Activated CD4-positive, alpha-beta T cell treated with anti-CD3 and anti-CD28 coated beads, Interleukin-2, amount 10 ng/mL, durations not matched to agents 7 days and 5 days (primary cell): ENCODE measurements at regions not wholly inside any gene's neighbourhood (a gene's known extent, or its start where the extent isn't known, plus 50 kb on each side); places are given as distances from the start of the nearest gene placed in this dataset.

Experiments
- CTCF ChIA-PET: fragments of 350-600 bp; sonication (Branson Sonifier 250); formaldehyde crosslinking; loops from one replicate; lab custom pipeline; 2021; ENCODE audit warnings: antibody characterized with exemption; lab: Charles Lee
- POLR2A ChIA-PET: fragments of 350-600 bp; sonication (Branson Sonifier 250); formaldehyde crosslinking; loops from one replicate; lab custom pipeline; 2021; ENCODE audit warnings: antibody characterized with exemption; lab: Charles Lee
- DNase-seq: peaks from one replicate; pipeline ENCODE4 v3.0.0-alpha.2; 2020
- H3K27ac Mint-ChIP-seq: one replicate; pipeline ENCODE4 v1.8.0; 2021; ENCODE audit warnings: mild to moderate bottlenecking, moderate library complexity, mixed read lengths
- H3K27me3 Mint-ChIP-seq: one replicate; pipeline ENCODE4 v1.8.0; 2021; ENCODE audit warnings: mixed read lengths
- H3K36me3 Mint-ChIP-seq: one replicate; pipeline ENCODE4 v1.8.0; 2021; ENCODE audit warnings: low read depth, mixed read lengths
- H3K4me1 Mint-ChIP-seq: one replicate; pipeline ENCODE4 v1.8.0; 2021; ENCODE audit warnings: mixed read lengths
- H3K4me3 Mint-ChIP-seq: one replicate; pipeline ENCODE4 v1.8.0; 2021; ENCODE audit warnings: mild to moderate bottlenecking, moderate library complexity, mixed read lengths
- H3K9me3 Mint-ChIP-seq: one replicate; pipeline ENCODE4 v1.8.0; 2021; ENCODE audit warnings: mixed read lengths

DNA sequence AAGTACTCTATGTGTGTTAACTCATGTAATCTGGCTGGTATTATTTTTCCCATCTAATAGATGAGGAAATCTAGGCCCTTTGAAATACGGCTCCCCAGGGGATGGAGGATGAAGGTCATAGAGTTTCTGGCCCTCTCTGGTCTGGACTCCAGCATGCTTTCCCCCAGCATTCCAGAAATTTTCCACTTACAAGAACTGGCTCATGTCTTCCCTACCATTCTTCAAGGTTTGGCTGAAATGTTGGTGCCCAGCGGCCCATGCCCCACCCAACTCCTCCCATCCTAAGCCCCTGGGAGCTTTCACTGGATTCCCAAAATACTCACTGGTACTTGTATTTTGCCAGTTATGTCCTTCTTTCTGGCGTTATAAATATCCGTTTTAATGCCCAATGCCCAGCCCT, 237.5 kb upstream of the NLRP1 start:
- H3K27me3 Mint-ChIP-seq = peaks cover 10% of the 10 kb centered on the region
- no peaks in the 10 kb centered on the region for H3K36me3 Mint-ChIP-seq
- CTCF ChIA-PET = no interaction called here
- H3K4me3 Mint-ChIP-seq = no peak overlapping the region
- POLR2A ChIA-PET = no interaction called here
- DNase-seq = no peak
- no peaks in the 10 kb centered on the region for H3K4me1 Mint-ChIP-seq
- no peak overlapping the region for H3K27ac Mint-ChIP-seq
- no peaks in the 10 kb centered on the region for H3K9me3 Mint-ChIP-seq

DNA sequence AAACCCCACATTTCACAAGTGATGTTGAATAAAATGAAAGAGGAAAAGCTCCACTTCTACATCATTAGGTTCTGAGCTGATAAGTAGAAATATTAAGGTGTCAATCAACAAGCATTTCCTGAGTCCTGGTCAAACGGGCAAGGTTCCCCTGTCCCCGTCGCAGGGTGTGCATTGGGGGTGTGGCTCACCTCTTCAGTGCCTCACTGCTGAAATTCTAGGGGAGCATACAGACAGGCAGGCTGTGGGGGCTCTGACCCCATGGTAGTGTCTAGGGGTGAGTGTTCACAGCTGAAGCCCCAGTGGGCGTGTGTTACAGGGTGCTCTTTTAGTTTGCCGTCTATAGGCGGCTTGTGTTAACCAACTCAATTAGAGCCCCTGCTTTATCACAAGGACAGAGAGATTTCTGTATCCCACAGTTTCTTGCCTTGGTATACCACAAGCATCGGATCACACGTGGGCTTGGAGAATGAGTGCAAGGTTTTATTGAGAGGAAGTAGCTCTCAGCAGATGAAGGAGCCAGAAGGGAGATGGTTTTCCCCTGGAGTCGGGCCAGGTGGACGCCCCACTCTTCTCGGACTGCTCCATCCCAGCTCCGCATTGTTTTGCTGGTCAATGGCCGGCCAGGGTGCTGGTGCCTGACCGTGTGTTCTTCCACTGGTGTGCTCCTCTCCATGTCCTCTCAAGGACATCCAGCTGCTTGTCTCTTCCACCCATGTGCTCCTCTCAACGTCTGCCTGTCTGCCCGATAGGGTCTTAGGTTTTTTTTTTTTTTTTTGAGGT, 238.2 kb upstream of the NLRP1 start:
- no peaks in the 10 kb centered on the region for H3K9me3 Mint-ChIP-seq
- H3K4me1 Mint-ChIP-seq = no peaks in the 10 kb centered on the region
- H3K27ac Mint-ChIP-seq = no peak overlapping the region
- DNase-seq = no peak
- no peak overlapping the region for H3K4me3 Mint-ChIP-seq
- no peaks in the 10 kb centered on the region for H3K36me3 Mint-ChIP-seq
- H3K27me3 Mint-ChIP-seq = peaks cover 12% of the 10 kb centered on the region
- CTCF ChIA-PET = no interaction called here
- POLR2A ChIA-PET = no interaction called here

DNA sequence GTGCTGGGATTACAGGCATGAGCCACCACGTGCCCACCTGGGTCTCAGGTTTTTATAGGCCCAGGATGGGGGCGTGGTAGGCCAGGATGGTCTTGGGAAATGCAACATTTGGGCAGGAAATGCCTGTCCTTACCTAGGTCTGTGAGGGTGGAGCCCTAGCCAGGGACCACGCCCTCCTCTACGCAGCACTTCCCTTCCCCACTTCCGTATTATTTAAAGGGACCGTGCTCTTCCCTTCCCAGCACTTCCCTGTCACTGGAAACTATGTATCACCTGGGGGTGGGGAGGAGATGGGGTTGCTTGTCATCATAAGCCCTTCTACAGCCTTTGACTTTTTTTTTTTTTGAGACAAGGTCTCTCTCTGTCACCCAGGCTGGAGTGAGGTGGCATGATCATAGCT, 238.9 kb upstream of the NLRP1 start:
- H3K27me3 Mint-ChIP-seq = peaks cover 12% of the 10 kb centered on the region
- no peak overlapping the region for H3K27ac Mint-ChIP-seq
- H3K4me1 Mint-ChIP-seq = no peaks in the 10 kb centered on the region
- ChIA-PET POLR2A (no interaction called here), CTCF (interaction anchor here (0.6 kb wide), 1 partner anchor 310 kb away, joined by 3 read pairs; no protein-coding TSS in a partner anchor)
- no peak for DNase-seq
- no peaks in the 10 kb centered on the region for H3K9me3 Mint-ChIP-seq
- H3K4me3 Mint-ChIP-seq = no peak overlapping the region
- no peaks in the 10 kb centered on the region for H3K36me3 Mint-ChIP-seq

- Mint-ChIP-seq H3K4me1 (no peaks in the 10 kb centered on the region), H3K9me3 (no peaks in the 10 kb centered on the region), H3K27ac (no peak overlapping the region), H3K27me3 (peaks cover 16% of the 10 kb centered on the region), H3K4me3 (no peak overlapping the region), H3K36me3 (no peaks in the 10 kb centered on the region)
- POLR2A ChIA-PET = no interaction called here
- CTCF ChIA-PET = no interaction called here
- no peak for DNase-seq
These were observed 241.5 kb upstream of the NLRP1 start for GRCh38 chr17:5825717-5826330.

- H3K4me3 Mint-ChIP-seq = no peak overlapping the region
- no peak for DNase-seq
- peaks cover 15% of the 10 kb centered on the region for H3K27me3 Mint-ChIP-seq
- ChIA-PET CTCF (no interaction called here), POLR2A (no interaction called here)
- no peaks in the 10 kb centered on the region for H3K36me3 Mint-ChIP-seq
- no peak overlapping the region for H3K27ac Mint-ChIP-seq
- H3K9me3 Mint-ChIP-seq = no peaks in the 10 kb centered on the region
- no peaks in the 10 kb centered on the region for H3K4me1 Mint-ChIP-seq
These were observed 242.1 kb upstream of the NLRP1 start for GRCh38 chr17:5826384-5826783.

- POLR2A ChIA-PET = no interaction called here
- H3K36me3 Mint-ChIP-seq = no peaks in the 10 kb centered on the region
These were observed 239.3 kb upstream of the WSCD1 start for GRCh38 chr17:5830921-5831320.

DNA sequence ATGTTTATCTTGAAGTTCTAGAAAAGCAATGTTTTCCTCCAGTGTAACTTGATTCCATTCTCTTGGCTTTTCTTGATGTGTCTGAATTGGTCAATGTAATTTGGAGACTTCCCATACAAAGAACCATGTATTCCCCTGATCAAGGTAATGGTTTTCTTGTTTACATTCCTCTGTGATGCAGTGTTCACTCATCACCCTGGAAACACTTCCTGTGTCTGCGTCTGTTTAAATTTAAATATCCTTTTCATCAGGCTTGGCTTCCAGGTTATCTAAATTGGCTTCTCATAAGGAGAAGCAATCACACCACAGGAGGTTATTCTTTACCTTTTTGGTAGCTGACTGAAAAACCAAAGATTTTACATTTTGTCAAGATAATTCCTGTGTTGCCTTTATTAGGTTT, 237.3 kb upstream of the WSCD1 start:
- H3K4me1 Mint-ChIP-seq = peaks cover 8% of the 10 kb centered on the region
- H3K27me3 Mint-ChIP-seq = peaks cover 6% of the 10 kb centered on the region
- H3K27ac Mint-ChIP-seq = no peak overlapping the region
- ChIA-PET CTCF (interaction anchor here (0.6 kb wide), 1 partner anchor 912 kb away, joined by 3 read pairs; no protein-coding TSS in a partner anchor), POLR2A (no interaction called here)
- no peak for DNase-seq
- no peaks in the 10 kb centered on the region for H3K36me3 Mint-ChIP-seq
- H3K4me3 Mint-ChIP-seq = no peak overlapping the region
- no peaks in the 10 kb centered on the region for H3K9me3 Mint-ChIP-seq

More at GRCh38 chr17:5830921-5831320, 239.3 kb upstream of the WSCD1 start:
- CTCF ChIA-PET = no interaction called here
- no peak for DNase-seq
- Mint-ChIP-seq H3K4me1 (peaks cover 8% of the 10 kb centered on the region), H3K9me3 (no peaks in the 10 kb centered on the region), H3K27ac (no peak overlapping the region), H3K4me3 (no peak overlapping the region), H3K27me3 (peaks cover 11% of the 10 kb centered on the region)

GRCh38 chr17:5837055-5837491, 233.1 kb upstream of the WSCD1 start:
- H3K4me1 Mint-ChIP-seq = peaks cover 8% of the 10 kb centered on the region
- H3K27ac Mint-ChIP-seq = no peak overlapping the region
- ChIA-PET CTCF (no interaction called here), POLR2A (no interaction called here)
- no peaks in the 10 kb centered on the region for H3K27me3 Mint-ChIP-seq
- H3K9me3 Mint-ChIP-seq = no peaks in the 10 kb centered on the region
- no peak for DNase-seq
- no peaks in the 10 kb centered on the region for H3K36me3 Mint-ChIP-seq
- H3K4me3 Mint-ChIP-seq = no peak overlapping the region

GRCh38 chr17:5838661-5839300, 231.4 kb upstream of the WSCD1 start:
- POLR2A ChIA-PET = no interaction called here

DNA sequence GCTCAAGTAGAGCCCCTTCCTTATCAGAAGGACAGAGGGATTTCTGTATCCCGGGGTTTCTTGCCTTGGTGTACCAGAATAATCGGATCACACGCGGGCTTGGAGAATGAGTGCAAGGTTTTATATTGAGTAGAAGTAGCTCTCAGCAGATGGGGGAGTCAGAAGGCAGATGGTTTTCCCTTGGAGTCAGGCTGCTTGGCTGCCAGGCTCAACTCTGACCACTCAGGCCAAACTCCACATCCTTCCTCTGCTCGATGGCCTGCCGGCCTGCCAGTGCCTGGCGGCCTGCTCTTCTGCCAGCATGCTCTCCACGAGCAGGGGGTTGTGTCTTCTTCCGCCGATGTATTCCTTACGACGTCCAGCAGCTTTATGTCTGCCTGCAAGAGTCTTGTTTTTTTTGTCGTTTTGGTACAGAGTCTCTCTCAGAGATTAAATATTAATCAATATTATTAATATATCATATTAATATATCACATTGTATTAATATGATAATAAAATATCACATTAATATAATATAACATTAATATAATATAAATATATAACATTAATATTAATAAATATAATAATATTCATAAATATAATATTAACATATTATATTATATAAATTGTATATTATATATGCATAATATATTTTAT, 229.2 kb upstream of the WSCD1 start:
- CTCF ChIA-PET = no interaction called here
- no peak for DNase-seq

More at GRCh38 chr17:5838661-5839300, 231.4 kb upstream of the WSCD1 start:
- Mint-ChIP-seq H3K9me3 (no peaks in the 10 kb centered on the region), H3K27ac (no peak overlapping the region), H3K4me3 (no peak overlapping the region), H3K27me3 (no peaks in the 10 kb centered on the region), H3K36me3 (no peaks in the 10 kb centered on the region), H3K4me1 (peaks cover 2% of the 10 kb centered on the region)
- CTCF ChIA-PET = no interaction called here
- no peak for DNase-seq

DNA sequence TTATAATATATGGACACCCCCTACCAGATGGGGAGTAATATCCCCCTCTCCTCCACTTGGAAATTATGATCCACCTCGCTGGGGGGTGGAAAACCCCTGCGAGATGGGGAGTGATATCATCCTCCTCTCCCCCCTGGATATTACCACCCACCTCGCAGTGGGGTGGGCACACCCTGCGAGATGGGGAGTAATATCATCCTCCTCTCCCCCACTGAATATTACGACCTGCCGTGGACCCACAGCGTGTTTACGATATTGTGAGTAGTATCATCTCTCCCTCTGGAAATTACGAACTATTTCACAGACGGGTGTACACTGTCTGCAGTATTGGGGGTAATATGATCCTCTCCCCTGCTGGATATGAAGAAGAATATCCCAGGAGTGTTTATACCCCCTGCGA, 228.3 kb upstream of the WSCD1 start:
- ChIA-PET POLR2A (no interaction called here), CTCF (no interaction called here)
- Mint-ChIP-seq H3K27ac (no peak overlapping the region), H3K4me3 (no peak overlapping the region), H3K4me1 (no peaks in the 10 kb centered on the region), H3K9me3 (no peaks in the 10 kb centered on the region), H3K27me3 (peaks cover 4% of the 10 kb centered on the region), H3K36me3 (no peaks in the 10 kb centered on the region)
- no peak for DNase-seq

More for the DNA sequence above, 229.2 kb upstream of the WSCD1 start:
- peaks cover 3% of the 10 kb centered on the region for H3K27me3 Mint-ChIP-seq
- no peak overlapping the region for H3K27ac Mint-ChIP-seq
- H3K36me3 Mint-ChIP-seq = no peaks in the 10 kb centered on the region
- no peaks in the 10 kb centered on the region for H3K4me1 Mint-ChIP-seq
- no peaks in the 10 kb centered on the region for H3K9me3 Mint-ChIP-seq
- no peak overlapping the region for H3K4me3 Mint-ChIP-seq
- POLR2A ChIA-PET = no interaction called here

DNA sequence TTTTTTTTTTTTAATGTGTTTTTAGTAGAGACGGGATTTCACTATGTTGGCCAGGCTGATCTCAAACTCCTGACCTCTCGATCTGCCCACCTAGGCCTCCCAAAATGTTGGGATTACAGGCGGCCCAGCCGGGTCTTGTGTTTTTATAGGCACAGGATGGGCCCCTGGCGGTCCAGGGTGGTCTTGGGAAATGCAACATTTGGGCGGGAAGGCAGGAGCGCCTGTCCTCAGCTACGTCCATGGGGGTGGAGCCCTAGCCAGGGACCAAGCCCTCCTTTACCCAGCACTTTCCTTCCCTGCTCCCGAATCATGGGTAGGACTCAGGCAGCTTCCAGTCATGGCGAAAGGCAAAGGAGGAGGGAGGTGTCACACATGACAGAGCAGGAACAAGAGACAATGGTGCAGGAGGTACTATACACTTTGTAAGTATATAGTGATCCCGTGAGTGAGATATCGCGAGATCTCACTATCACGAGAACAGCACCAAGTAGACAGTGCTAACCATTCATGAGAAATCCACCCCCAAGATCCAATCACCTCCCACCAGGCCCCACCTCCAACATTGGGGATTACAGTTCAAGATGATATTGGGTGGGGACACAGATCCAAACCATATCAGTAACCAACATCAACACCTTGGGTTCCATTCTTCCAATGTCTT, 226.7 kb upstream of the WSCD1 start:
- DNase-seq = no peak
- Mint-ChIP-seq H3K4me3 (no peak overlapping the region), H3K36me3 (no peaks in the 10 kb centered on the region), H3K4me1 (no peaks in the 10 kb centered on the region), H3K27me3 (peaks cover 4% of the 10 kb centered on the region), H3K9me3 (no peaks in the 10 kb centered on the region), H3K27ac (no peak overlapping the region)
- POLR2A ChIA-PET = no interaction called here
- CTCF ChIA-PET = no interaction called here
